ENCODE measurements at regions not wholly inside any gene's neighbourhood (a gene's known extent, or its start where the extent isn't known, plus 50 kb on each side); places are given as distances from the start of the nearest gene placed in this dataset.
"Not testable (repeated sequence)": the region's sequence is repeated elsewhere in the genome, so short reads cannot be mapped to it uniquely, and the experiment has no call there.

DNA sequence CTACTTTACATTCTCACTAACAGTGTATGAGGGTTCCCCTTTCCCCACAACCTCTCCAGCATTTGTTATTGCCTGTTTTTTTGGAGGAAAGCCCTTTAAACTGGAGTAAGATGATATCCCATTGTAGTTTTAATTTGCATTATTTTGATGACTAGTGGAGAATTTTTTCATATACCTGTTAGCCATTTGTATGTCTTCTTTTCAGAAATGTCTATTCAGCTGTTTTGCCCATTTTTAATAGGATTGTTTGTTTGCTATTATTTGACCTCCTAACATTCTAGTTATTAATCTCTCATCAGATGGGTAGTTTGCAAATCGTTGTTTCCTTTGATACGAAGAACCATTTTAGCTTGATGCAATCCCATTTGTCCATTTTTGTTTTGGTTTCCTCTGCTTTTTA lies 165.0 kb downstream of the GLUL start:
- H3K4me1 Mint-ChIP-seq (ENCODE audit: low read depth) = no peaks in the 10 kb centered on the region
- peaks cover 7% of the 10 kb centered on the region in 2 donors for H3K9me3 Mint-ChIP-seq
- H3K27ac Mint-ChIP-seq = no peak overlapping the region
- no peaks in the 10 kb centered on the region for H3K27me3 Mint-ChIP-seq (ENCODE audit: low read depth)
- ATAC-seq (replicated peaks in 1 of 2) = no peak
- H3K36me3 Mint-ChIP-seq (ENCODE audit: insufficient read depth in 2 of 2) = peaks cover 7% of the 10 kb centered on the region in 2 donors
- no peak for DNase-seq
- H3K4me3 Mint-ChIP-seq = no peak overlapping the region

DNA sequence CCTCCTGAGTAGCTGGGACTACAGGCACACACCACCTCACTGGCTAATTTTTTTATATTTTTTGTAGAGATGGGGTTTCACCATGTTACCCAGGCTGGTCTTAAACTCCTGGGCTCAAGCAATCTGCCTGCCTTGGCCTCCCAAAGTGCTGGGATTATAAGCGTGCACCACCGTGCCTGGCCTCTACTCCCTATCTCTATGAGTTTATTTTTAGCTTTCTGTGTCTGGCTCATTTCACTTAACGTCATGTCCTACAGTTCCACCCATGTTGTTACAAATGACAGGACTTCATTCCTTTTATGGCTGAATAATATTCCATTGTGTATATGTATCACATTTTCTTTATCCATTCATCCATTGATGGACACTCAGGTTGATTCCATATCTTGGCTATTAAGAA lies 164.2 kb upstream of the ZNF648 start:
- not testable (repeated sequence) for H3K36me3 Mint-ChIP-seq (ENCODE audit: insufficient read depth in 2 of 2); H3K4me3 Mint-ChIP-seq; H3K27ac Mint-ChIP-seq; H3K4me1 Mint-ChIP-seq (ENCODE audit: low read depth); ATAC-seq (replicated peaks in 1 of 2); DNase-seq; H3K27me3 Mint-ChIP-seq (ENCODE audit: low read depth)
- H3K9me3 Mint-ChIP-seq = peaks cover 10 to 12% of the 10 kb centered on the region in 2 donors

DNA sequence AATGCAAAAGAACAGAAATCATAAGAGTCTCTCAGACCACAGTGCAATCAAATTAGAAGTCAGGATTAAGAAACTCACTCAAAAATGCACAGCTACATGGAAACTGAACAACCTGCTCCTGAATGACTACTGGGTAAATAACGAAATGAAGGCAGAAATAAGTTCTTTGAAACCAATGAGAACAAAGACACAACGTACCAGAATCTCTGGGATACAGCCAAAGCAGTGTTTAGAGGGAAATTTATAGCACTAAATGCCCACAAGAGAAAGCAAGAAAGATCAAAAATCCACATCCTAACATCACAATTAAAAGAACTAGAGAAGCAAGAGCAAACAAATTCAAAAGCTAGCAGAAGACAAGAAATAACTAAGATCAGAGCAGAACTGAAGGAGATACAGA lies 160.5 kb upstream of the ZNF648 start:
- not testable (repeated sequence) for ATAC-seq (replicated peaks in 1 of 2); H3K27me3 Mint-ChIP-seq (ENCODE audit: low read depth); H3K4me3 Mint-ChIP-seq; H3K4me1 Mint-ChIP-seq (ENCODE audit: low read depth); H3K27ac Mint-ChIP-seq; DNase-seq
- Mint-ChIP-seq H3K9me3 (peaks cover 14 to 20% of the 10 kb centered on the region in 2 donors), H3K36me3 (ENCODE audit: insufficient read depth in 2 of 2) (peaks cover 13 to 14% of the 10 kb centered on the region in 2 donors)

DNA sequence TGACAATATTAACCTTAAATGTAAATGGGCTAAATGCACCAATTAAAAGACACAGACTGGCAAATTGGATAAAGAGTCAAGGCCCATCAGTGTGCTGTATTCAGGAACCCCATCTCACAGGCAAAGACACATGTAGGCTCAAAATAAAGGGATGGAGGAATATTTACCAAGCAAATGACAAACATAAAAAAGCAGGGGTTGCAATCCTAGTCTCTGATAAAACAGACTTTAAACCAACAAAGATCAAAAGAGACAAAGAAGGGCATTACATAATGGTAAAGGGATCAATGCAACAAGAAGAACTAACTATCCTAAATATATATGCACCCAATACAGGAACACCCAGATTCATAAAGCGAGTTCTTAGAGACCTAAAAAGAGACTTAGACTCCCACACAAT lies 159.9 kb upstream of the ZNF648 start:
- not testable (repeated sequence) for H3K4me3 Mint-ChIP-seq; H3K27me3 Mint-ChIP-seq (ENCODE audit: low read depth); ATAC-seq (replicated peaks in 1 of 2); H3K4me1 Mint-ChIP-seq (ENCODE audit: low read depth); H3K27ac Mint-ChIP-seq; DNase-seq
- Mint-ChIP-seq H3K9me3 (peaks cover 14 to 20% of the 10 kb centered on the region in 2 donors), H3K36me3 (ENCODE audit: insufficient read depth in 2 of 2) (peaks cover 13 to 14% of the 10 kb centered on the region in 2 donors)

DNA sequence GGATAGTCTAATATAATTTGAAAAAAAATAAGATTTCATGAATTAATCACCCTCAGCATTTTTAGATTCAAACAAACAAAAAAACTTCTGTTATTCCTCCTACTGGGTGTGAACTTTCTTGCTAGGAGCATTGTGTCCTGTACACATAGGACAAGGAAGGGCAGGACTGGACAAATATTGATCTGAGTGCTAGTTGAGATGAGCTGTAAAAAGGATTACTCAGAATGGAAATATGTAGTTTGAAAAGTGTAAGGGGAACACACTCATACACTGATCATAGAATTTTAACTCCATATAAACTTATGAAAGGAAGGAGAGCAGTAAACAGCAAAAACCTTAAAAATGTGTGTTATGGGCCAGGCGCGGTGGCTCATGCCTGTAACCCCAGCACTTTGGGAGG lies 156.5 kb upstream of the ZNF648 start:
- no peak for ATAC-seq (replicated peaks in 1 of 2)
- Mint-ChIP-seq H3K4me3 (no peak overlapping the region), H3K27ac (no peak overlapping the region), H3K27me3 (ENCODE audit: low read depth) (no peaks in the 10 kb centered on the region), H3K9me3 (peaks cover 14 to 20% of the 10 kb centered on the region in 2 donors), H3K36me3 (ENCODE audit: insufficient read depth in 2 of 2) (peaks cover 13 to 14% of the 10 kb centered on the region in 2 donors), H3K4me1 (ENCODE audit: low read depth) (no peaks in the 10 kb centered on the region)
- no peak for DNase-seq

DNA sequence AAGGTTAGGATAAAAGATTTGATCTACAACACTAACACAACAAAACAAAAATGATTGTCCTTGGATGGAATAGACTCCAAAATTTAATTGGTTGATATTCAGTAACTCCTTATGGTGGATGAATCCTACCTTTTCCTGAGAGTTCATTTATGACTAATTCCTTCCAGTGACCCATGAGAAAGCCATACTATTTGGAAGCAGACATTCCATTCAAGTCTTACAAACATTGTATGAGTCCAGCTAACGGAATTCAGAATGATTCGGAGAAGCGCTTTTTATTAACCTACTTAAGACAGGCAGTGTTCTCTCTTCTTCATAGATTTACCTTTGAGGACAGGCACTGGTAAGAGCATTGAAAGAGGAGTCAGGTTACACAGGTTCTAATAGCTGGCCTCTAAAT lies 155.6 kb upstream of the ZNF648 start:
- ATAC-seq (replicated peaks in 1 of 2) = no peak
- H3K9me3 Mint-ChIP-seq = peaks cover 12 to 17% of the 10 kb centered on the region in 2 donors
- H3K4me3 Mint-ChIP-seq = no peak overlapping the region
- DNase-seq = no peak
- H3K36me3 Mint-ChIP-seq (ENCODE audit: insufficient read depth in 2 of 2) = peaks cover 10 to 11% of the 10 kb centered on the region in 2 donors
- no peaks in the 10 kb centered on the region for H3K4me1 Mint-ChIP-seq (ENCODE audit: low read depth)
- H3K27me3 Mint-ChIP-seq (ENCODE audit: low read depth) = no peaks in the 10 kb centered on the region
- H3K27ac Mint-ChIP-seq = no peak overlapping the region

DNA sequence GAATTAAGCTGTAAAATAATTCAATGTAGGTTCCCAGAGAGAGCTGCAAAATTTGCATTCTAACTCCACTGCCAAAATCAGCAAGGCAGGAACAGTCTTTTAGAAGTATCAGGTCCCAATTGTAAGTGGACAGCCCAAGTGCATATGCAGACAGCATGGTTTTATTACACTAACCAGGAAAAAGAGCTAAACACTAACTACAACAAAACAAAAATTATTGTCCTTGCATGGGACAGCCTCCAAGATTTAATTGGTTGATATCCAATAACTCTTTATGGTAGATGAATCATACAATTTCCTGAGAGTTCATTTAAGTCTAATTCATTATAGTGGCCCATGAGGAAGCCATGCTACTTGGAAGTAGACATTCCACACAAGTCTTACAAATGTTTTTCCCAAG lies 154.3 kb upstream of the ZNF648 start:
- Mint-ChIP-seq H3K9me3 (peaks cover 5 to 7% of the 10 kb centered on the region in 2 donors), H3K27me3 (ENCODE audit: low read depth) (no peaks in the 10 kb centered on the region), H3K36me3 (ENCODE audit: insufficient read depth in 2 of 2) (peaks cover 6% of the 10 kb centered on the region in 2 donors), H3K4me3 (no peak overlapping the region), H3K27ac (no peak overlapping the region), H3K4me1 (ENCODE audit: low read depth) (no peaks in the 10 kb centered on the region)
- ATAC-seq (replicated peaks in 1 of 2) (no peak), DNase-seq (no peak)

DNA sequence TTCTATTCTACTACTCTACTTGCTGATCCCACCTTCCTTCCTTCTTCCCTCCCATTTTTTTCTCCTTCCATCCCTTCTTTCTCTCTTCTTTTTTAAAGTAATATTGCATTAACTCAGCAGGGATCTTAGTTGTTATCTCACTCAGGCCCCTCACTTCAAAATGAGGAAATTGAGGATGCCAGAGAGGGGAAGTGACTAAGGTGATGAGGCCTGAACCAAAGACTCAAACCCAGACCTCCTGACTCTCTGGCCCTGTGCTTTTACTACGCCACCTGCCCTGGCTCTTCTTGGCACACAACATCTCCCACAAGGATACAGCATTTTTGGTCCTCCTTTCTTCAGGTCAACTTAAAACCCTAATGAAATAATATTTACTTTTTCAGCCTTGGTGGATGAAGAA lies 151.7 kb upstream of the ZNF648 start:
- DNase-seq (no peak), ATAC-seq (replicated peaks in 1 of 2) (no peak)
- H3K9me3 Mint-ChIP-seq = peaks cover 0 to 2% of the 10 kb centered on the region in 2 donors
- no peaks in the 10 kb centered on the region for H3K36me3 Mint-ChIP-seq (ENCODE audit: insufficient read depth in 2 of 2)
- H3K4me3 Mint-ChIP-seq = no peak overlapping the region
- H3K27me3 Mint-ChIP-seq (ENCODE audit: low read depth) = no peaks in the 10 kb centered on the region
- H3K4me1 Mint-ChIP-seq (ENCODE audit: low read depth) = no peaks in the 10 kb centered on the region
- no peak overlapping the region for H3K27ac Mint-ChIP-seq

DNA sequence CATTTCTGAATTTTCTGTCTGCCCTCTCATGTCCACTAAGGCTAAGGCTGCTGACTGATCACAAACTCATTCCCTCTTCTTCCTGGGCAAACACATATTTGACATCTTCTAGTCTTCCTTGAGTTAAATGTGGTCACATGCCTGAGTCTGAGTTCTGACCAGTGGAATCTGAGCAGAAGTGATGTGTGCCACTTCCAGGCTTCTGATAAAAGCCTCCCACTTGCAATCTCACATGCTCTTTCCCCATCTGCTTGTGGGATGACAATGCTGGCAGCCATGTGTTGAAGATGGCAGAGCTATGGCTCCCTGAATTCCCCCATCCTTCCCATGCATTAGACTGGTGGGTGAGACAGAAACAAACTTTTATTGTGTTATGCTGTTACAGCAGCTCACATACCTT lies 149.9 kb upstream of the ZNF648 start:
- DNase-seq (no peak), ATAC-seq (replicated peaks in 1 of 2) (no peak)
- Mint-ChIP-seq H3K4me3 (no peak overlapping the region), H3K4me1 (ENCODE audit: low read depth) (no peaks in the 10 kb centered on the region), H3K9me3 (no peaks in the 10 kb centered on the region), H3K36me3 (ENCODE audit: insufficient read depth in 2 of 2) (no peaks in the 10 kb centered on the region), H3K27me3 (ENCODE audit: low read depth) (no peaks in the 10 kb centered on the region), H3K27ac (no peak overlapping the region)

DNA sequence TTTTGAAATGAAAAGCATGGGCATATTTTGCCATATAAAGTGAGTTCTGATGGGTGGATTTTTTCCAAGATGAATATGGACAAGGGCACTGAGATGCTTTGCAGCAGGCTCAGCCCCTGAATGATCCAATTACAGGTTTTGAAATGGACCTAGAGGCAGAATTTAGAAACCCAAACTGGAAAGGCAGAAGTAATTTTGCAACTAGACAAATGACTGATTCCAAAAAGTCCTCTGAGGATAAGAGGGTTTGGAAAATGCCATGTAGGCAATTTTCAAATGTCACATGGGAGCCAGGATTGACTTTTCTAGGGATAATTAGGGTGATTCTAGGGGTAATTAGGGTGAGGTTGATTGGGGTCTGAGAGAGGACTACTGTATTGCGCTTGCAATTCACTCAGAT lies 148.9 kb upstream of the ZNF648 start:
- H3K9me3 Mint-ChIP-seq = no peaks in the 10 kb centered on the region
- H3K27ac Mint-ChIP-seq = no peak overlapping the region
- no peak overlapping the region for H3K4me3 Mint-ChIP-seq
- no peaks in the 10 kb centered on the region for H3K27me3 Mint-ChIP-seq (ENCODE audit: low read depth)
- DNase-seq (no peak), ATAC-seq (replicated peaks in 1 of 2) (no peak)
- no peaks in the 10 kb centered on the region for H3K36me3 Mint-ChIP-seq (ENCODE audit: insufficient read depth in 2 of 2)
- H3K4me1 Mint-ChIP-seq (ENCODE audit: low read depth) = no peaks in the 10 kb centered on the region

DNA sequence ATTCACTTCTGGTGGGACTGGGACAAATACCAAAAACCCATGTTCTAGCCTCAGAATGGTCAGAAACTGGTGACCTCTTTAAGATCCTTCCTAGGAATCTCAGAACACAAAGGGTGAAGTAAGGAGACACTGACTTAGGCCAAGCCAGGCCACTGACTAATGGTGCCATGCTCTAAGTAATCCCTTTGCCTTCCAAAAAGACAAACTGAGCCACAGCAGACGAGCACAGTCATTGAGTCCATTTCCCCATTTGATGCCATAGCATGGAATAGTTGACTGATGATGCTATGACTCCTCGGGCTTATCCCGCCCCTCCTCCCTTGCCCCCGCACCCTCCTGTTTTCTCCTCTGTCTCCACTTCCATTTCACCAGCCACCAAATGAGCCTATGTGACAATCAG lies 145.8 kb upstream of the ZNF648 start:
- peaks cover 0 to 2% of the 10 kb centered on the region in 2 donors for H3K9me3 Mint-ChIP-seq
- H3K27me3 Mint-ChIP-seq (ENCODE audit: low read depth) = no peaks in the 10 kb centered on the region
- no peak overlapping the region for H3K27ac Mint-ChIP-seq
- ATAC-seq (replicated peaks in 1 of 2) (no peak), DNase-seq (no peak)
- no peak overlapping the region for H3K4me3 Mint-ChIP-seq
- H3K4me1 Mint-ChIP-seq (ENCODE audit: low read depth) = no peaks in the 10 kb centered on the region
- H3K36me3 Mint-ChIP-seq (ENCODE audit: insufficient read depth in 2 of 2) = no peaks in the 10 kb centered on the region

DNA sequence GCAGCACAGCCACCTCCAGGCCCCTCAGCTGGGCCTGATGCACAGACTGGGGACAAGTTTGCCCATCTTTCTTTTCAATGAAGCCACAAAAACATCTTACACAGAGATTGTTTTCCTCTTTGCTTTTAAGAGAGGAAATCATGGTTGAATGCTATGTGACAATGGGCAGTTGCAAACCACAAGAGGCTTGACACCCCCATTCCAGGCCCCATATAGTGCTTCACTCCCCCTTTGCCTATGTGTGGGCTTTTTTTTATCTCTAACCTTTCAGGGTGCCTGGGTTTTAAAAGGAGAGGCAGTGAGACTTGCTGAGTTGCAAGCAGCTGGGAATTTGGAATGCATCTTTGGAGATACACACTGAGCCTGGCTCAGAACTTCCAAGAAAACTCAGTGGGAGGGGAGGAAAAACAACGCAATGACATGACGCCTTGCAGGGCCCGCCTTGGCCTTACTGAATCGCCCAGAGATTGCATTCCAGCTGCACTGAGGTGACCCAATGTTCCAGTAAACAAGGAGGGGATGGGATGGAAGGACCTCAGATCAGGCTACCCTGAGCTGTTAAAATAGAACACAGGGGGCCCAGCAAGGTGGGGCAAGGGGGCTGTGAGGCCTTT lies 145.2 kb upstream of the ZNF648 start:
- no peak for DNase-seq
- no peak for ATAC-seq (replicated peaks in 1 of 2)
- peaks cover 0 to 2% of the 10 kb centered on the region in 2 donors for H3K9me3 Mint-ChIP-seq

DNA sequence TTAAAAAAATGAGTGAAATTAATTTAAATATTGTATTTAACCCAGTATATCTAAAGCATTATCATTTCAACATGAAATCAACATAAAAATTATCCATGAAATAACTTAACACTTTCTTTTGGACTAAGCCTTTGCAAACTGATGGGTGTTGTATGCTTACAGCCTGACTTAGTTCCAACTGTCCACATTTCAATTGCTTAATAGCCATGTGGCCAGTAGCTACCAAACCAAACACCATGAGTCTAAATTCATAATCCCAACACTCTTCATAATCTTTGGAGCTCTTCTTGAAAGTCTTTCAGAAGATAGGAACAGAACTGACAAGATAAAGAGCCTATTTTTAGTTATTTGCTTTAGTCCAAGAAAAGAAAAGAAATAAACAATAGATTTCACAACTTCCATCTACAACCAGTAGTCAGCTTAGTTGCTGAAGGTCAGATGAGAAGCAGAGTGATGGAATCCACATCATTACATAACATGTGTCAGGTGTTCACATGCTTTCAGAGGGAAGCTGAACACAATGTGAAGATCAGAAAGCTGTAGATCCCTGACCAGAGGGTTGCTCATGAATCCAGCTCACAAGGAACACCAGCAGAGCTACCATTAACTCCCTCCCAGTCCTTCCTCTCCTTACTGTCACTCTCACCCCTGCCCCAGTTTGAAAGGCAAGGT lies 144.0 kb upstream of the ZNF648 start:
- Mint-ChIP-seq H3K9me3 (peaks cover 0 to 2% of the 10 kb centered on the region in 2 donors), H3K4me1 (ENCODE audit: low read depth) (no peaks in the 10 kb centered on the region), H3K27me3 (ENCODE audit: low read depth) (no peaks in the 10 kb centered on the region), H3K36me3 (ENCODE audit: insufficient read depth in 2 of 2) (no peaks in the 10 kb centered on the region), H3K27ac (no peak overlapping the region), H3K4me3 (no peak overlapping the region)
- no peak for ATAC-seq (replicated peaks in 1 of 2)
- no peak for DNase-seq

More for the DNA sequence above, 145.2 kb upstream of the ZNF648 start:
- no peaks in the 10 kb centered on the region for H3K27me3 Mint-ChIP-seq (ENCODE audit: low read depth)
- no peaks in the 10 kb centered on the region for H3K4me1 Mint-ChIP-seq (ENCODE audit: low read depth)
- H3K27ac Mint-ChIP-seq = no peak overlapping the region
- no peaks in the 10 kb centered on the region for H3K36me3 Mint-ChIP-seq (ENCODE audit: insufficient read depth in 2 of 2)
- no peak overlapping the region for H3K4me3 Mint-ChIP-seq

All from activated T-cell treated with anti-CD3 and anti-CD28 coated beads, Interleukin-2, amount 50 U/mL, for 72 hours (primary cell).